BLaER1 treated with 17β-estradiol and CSF1 and Interleukin-3, amounts not matched to agents 10 nM and 100 nM (cell line): ENCODE measurements at regions not wholly inside any gene's neighbourhood (a gene's known extent, or its start where the extent isn't known, plus 50 kb on each side); places are given as distances from the start of the nearest gene placed in this dataset.

ENCODE experiments used
- H3K27ac ChIP-seq, 11 experiments: shearing (Covaris generic); formaldehyde crosslinking; 2 replicates each; pipeline ENCODE4 v1.8.1; 2022
- H3K27me3 ChIP-seq, 11 experiments: shearing (Covaris generic); formaldehyde crosslinking; 2 replicates each; pipeline ENCODE4 v1.8.1; 2022
- H3K36me3 ChIP-seq, 11 experiments: shearing (Covaris generic); formaldehyde crosslinking; 2 replicates each; pipeline ENCODE4 v1.8.1; 2022
- H3K4me1 ChIP-seq, 10 experiments: shearing (Covaris generic); formaldehyde crosslinking; 2 replicates each; pipeline ENCODE4 v1.8.1; 2022
- H3K4me2 ChIP-seq, 11 experiments: shearing (Covaris generic); formaldehyde crosslinking; 2 replicates each; pipeline ENCODE4 v1.8.1; 2022
- H3K4me3 ChIP-seq, 10 experiments: shearing (Covaris generic); formaldehyde crosslinking; 2 replicates each; pipeline ENCODE4 v1.8.1; 2022
- H3K9ac ChIP-seq, 11 experiments: shearing (Covaris generic); formaldehyde crosslinking; 2 replicates each; pipeline ENCODE4 v1.8.1; 2022
- H3K9me3 ChIP-seq, 11 experiments: shearing (Covaris generic); formaldehyde crosslinking; replicated peaks in 1 of 11; 2 replicates each; pipeline ENCODE4 v1.8.1; 2022
- H4K20me1 ChIP-seq, 11 experiments: shearing (Covaris generic); formaldehyde crosslinking; 2 replicates each; pipeline ENCODE4 v1.8.1; 2022
- Cebpa-rat ChIP-seq, 11 experiments: shearing (Covaris generic); IDR thresholded peaks; 2 replicates each; pipeline ENCODE4 v1.8.1; 2022

GRCh38 chr4:54852602-54853001, 194.8 kb downstream of the KIT start:
- Histone ChIP-seq H4K20me1 (no peaks in the 10 kb centered on the region), H3K9ac (no peak overlapping the region), H3K4me3 (no peak overlapping the region), H3K27me3 (no peaks in the 10 kb centered on the region), H3K4me1 (no peaks in the 10 kb centered on the region), H3K4me2 (no peak overlapping the region), H3K27ac (no peak overlapping the region), H3K36me3 (no peaks in the 10 kb centered on the region), H3K9me3 (peaks cover 0 to 5% (median 0%) of the 10 kb centered on the region in 11 experiments; a peak in 2 of 22 replicates)
- TF ChIP-seq Cebpa-rat (IDR thresholded peaks at IDR 0.05) = no peak

- H4K20me1 ChIP-seq = no peaks in the 10 kb centered on the region
- no peak overlapping the region for H3K4me2 ChIP-seq
- no peaks in the 10 kb centered on the region for H3K4me1 ChIP-seq
- no peak for TF ChIP-seq Cebpa-rat (IDR thresholded peaks at IDR 0.05)
- H3K9ac ChIP-seq = no peak overlapping the region
- peaks cover 0 to 5% (median 0%) of the 10 kb centered on the region in 11 experiments; a peak in 2 of 22 replicates for H3K9me3 ChIP-seq
- H3K27ac ChIP-seq = no peak overlapping the region
- H3K27me3 ChIP-seq = no peaks in the 10 kb centered on the region
- H3K36me3 ChIP-seq = no peaks in the 10 kb centered on the region
- no peak overlapping the region for H3K4me3 ChIP-seq
Measured at GRCh38 chr4:54852054-54852453, 194.3 kb downstream of the KIT start.

- Histone ChIP-seq H3K9ac (no peak overlapping the region), H3K4me1 (peaks cover 0 to 11% (median 0%) of the 10 kb centered on the region in 10 experiments; a peak in 5 of 20 replicates), H3K9me3 (no peaks in the 10 kb centered on the region), H3K4me3 (no peak overlapping the region), H4K20me1 (no peaks in the 10 kb centered on the region), H3K27me3 (no peaks in the 10 kb centered on the region), H3K27ac (no peak overlapping the region), H3K4me2 (no peak overlapping the region), H3K36me3 (no peaks in the 10 kb centered on the region)
- no peak for TF ChIP-seq Cebpa-rat (IDR thresholded peaks at IDR 0.05)
Measured at GRCh38 chr4:54844911-54845310, 187.2 kb downstream of the KIT start.

DNA sequence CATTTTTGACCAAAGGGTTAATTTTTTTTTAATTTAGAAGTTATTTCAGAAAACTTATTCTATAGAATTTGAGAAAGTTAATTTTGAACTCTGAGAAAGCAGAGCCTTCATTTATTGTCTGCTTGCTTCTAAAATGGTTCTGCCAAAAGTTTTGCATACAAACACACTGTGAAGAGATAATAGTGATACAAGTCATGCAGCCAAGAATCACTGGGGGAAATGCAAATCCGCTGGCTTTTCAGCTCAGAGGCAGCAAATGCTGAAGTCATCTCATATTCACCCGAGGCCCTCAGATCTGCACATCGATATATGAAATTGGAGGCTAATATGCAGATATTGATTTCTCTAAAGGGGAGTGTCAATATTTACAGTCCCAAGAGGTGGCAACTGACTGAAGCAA, 186.2 kb downstream of the KIT start:
- H4K20me1 ChIP-seq = no peaks in the 10 kb centered on the region
- no peak overlapping the region for H3K9ac ChIP-seq
- no peak overlapping the region for H3K4me2 ChIP-seq
- H3K36me3 ChIP-seq = no peaks in the 10 kb centered on the region
- H3K27me3 ChIP-seq = no peaks in the 10 kb centered on the region
- no peak for TF ChIP-seq Cebpa-rat (IDR thresholded peaks at IDR 0.05)
- H3K4me1 ChIP-seq = peaks cover 0 to 11% (median 0%) of the 10 kb centered on the region in 10 experiments; a peak in 5 of 20 replicates
- H3K4me3 ChIP-seq = no peak overlapping the region
- H3K9me3 ChIP-seq = peaks cover 0 to 2% (median 0%) of the 10 kb centered on the region in 11 experiments; a peak in 1 of 22 replicates
- H3K27ac ChIP-seq = no peak overlapping the region

DNA sequence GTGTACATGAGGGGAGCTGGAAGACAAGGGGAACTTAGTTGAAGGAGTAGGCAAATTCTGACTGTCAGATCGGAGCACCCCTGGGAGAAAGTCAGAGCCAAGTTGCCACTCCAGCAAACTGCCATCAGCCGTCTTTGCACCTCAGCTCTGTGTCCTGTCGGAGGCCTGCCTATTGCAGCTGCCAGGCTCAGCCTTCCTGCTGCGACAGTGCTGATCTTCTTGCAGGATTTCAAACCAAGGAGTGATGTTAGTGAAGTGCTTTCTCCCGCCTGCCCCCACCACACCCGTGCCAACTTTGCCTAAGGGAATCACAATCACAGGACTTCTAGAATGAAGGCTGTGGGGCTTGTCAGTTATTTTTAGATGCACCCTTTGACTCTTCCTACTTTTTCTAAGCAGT, 185.3 kb downstream of the KIT start:
- Histone ChIP-seq H3K4me2 (no peak overlapping the region), H3K4me1 (peaks cover 0 to 11% (median 0%) of the 10 kb centered on the region in 10 experiments; a peak in 5 of 20 replicates), H4K20me1 (no peaks in the 10 kb centered on the region), H3K9ac (no peak overlapping the region), H3K27ac (no peak overlapping the region), H3K27me3 (no peaks in the 10 kb centered on the region), H3K9me3 (peaks cover 0 to 4% (median 0%) of the 10 kb centered on the region in 11 experiments; a peak in 1 of 22 replicates), H3K36me3 (no peaks in the 10 kb centered on the region), H3K4me3 (no peak overlapping the region)
- TF ChIP-seq Cebpa-rat (IDR thresholded peaks at IDR 0.05) = no peak

GRCh38 chr4:54842656-54843055, 184.9 kb downstream of the KIT start:
- peaks cover 0 to 4% (median 0%) of the 10 kb centered on the region in 11 experiments; a peak in 1 of 22 replicates for H3K9me3 ChIP-seq
- H3K36me3 ChIP-seq = no peaks in the 10 kb centered on the region
- H3K27ac ChIP-seq = no peak overlapping the region
- no peaks in the 10 kb centered on the region for H3K27me3 ChIP-seq
- no peaks in the 10 kb centered on the region for H4K20me1 ChIP-seq
- no peak for TF ChIP-seq Cebpa-rat (IDR thresholded peaks at IDR 0.05)
- no peak overlapping the region for H3K4me3 ChIP-seq
- no peak overlapping the region for H3K9ac ChIP-seq
- H3K4me1 ChIP-seq = peaks cover 0 to 11% (median 0%) of the 10 kb centered on the region in 10 experiments; a peak in 5 of 20 replicates
- peak overlapping the region in 1 of 11 experiments; percentile 11; a peak in 3 of 22 replicates for H3K4me2 ChIP-seq

- Histone ChIP-seq H3K4me3 (no peak overlapping the region), H3K9me3 (peaks cover 0 to 4% (median 0%) of the 10 kb centered on the region in 11 experiments; a peak in 1 of 22 replicates), H3K27me3 (no peaks in the 10 kb centered on the region), H3K4me1 (peaks cover 0 to 11% (median 0%) of the 10 kb centered on the region in 10 experiments; a peak in 5 of 20 replicates), H4K20me1 (no peaks in the 10 kb centered on the region), H3K4me2 (peak overlapping the region in 3 of 11 experiments; percentile 11 to 34 (median 32); a peak in 5 of 22 replicates), H3K9ac (no peak overlapping the region), H3K36me3 (no peaks in the 10 kb centered on the region), H3K27ac (no peak overlapping the region)
- TF ChIP-seq Cebpa-rat (IDR thresholded peaks at IDR 0.05) = no peak
Measured at GRCh38 chr4:54842226-54842625, 184.5 kb downstream of the KIT start.

DNA sequence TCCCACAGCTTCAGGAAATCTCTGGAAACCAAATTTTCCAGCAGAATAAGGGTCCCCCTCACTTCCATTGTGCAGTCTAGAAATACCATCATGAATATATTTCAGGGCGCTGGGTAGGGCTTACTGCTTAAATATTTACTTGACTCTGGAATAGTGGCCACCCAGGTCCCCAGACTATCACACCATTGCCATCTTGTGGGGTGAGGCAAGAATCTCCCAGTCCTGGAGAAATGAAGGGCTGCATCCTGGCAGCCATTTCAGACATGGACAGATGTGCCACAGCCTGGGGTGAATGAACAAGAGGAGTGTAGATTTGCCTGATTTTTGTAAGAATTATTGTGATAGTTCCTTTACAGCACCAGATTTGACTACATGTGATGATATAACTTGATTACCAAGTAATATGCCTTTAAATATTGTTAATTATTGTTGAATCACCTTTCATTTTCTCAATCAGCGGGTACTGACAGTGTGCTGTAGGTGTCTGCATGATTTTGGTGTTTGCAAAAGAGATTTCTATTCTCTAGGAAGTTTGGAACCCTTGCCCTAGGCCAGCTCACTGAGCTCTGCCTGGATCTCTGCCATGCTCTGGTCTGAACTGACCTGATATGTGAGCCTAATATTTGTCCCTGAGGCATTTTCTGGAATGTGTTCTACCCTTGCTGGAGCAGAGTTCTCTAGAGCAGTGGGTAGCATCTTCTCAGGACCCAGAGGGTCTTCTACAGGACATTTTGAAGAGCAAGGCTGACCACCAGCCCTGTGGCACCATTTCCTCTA, 183.4 kb downstream of the KIT start:
- Histone ChIP-seq H3K9me3 (peaks cover 0 to 4% (median 0%) of the 10 kb centered on the region in 11 experiments; a peak in 1 of 22 replicates), H4K20me1 (no peaks in the 10 kb centered on the region), H3K36me3 (no peaks in the 10 kb centered on the region), H3K27ac (no peak overlapping the region), H3K4me2 (no peak overlapping the region; a peak in 2 of 22 replicates), H3K4me1 (peaks cover 0 to 11% (median 0%) of the 10 kb centered on the region in 10 experiments; a peak in 5 of 20 replicates), H3K9ac (no peak overlapping the region), H3K4me3 (no peak overlapping the region), H3K27me3 (no peaks in the 10 kb centered on the region)
- TF ChIP-seq Cebpa-rat (IDR thresholded peaks at IDR 0.05) = no peak

DNA sequence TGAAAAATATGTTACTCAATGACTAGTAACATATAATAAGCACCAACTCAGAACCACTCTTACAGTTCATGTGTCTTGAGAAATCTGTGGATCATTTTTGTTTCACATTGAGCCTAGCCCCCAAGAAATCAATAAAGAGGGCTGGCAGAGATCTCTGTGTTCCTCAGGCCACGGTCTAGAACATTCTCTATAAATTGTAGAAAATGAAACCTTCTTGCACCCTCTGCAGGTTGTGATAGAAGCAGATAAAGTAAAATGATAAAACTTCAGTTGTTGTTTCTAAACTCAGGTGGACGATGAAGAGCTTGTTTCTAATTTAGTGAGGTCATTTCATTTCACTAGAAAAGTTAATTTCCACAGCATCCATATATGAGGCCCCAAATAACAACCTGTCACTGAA, 182.7 kb downstream of the KIT start:
- H3K27me3 ChIP-seq = no peaks in the 10 kb centered on the region
- no peak overlapping the region for H3K4me2 ChIP-seq
- no peaks in the 10 kb centered on the region for H4K20me1 ChIP-seq
- TF ChIP-seq Cebpa-rat (IDR thresholded peaks at IDR 0.05) = no peak
- H3K9me3 ChIP-seq = peaks cover 0 to 4% (median 0%) of the 10 kb centered on the region in 11 experiments; a peak in 1 of 22 replicates
- H3K4me1 ChIP-seq = peaks cover 0 to 11% (median 0%) of the 10 kb centered on the region in 10 experiments; a peak in 5 of 20 replicates
- no peak overlapping the region for H3K27ac ChIP-seq
- H3K36me3 ChIP-seq = no peaks in the 10 kb centered on the region
- H3K4me3 ChIP-seq = no peak overlapping the region
- no peak overlapping the region for H3K9ac ChIP-seq
